GM18499 (cell line): ENCODE measurements at regions not wholly inside any gene's neighbourhood (a gene's known extent, or its start where the extent isn't known, plus 50 kb on each side); places are given as distances from the start of the nearest gene placed in this dataset.
"Not testable (repeated sequence)": the region's sequence is repeated elsewhere in the genome, so short reads cannot be mapped to it uniquely, and the experiment has no call there.

ENCODE experiments used
- ATAC-seq: cut with Tn5 transposase; IDR thresholded peaks from one replicate; pipeline ENCODE4 v1.9.1; 2021; ENCODE audit warnings: moderate number of reproducible peaks; ENCODE audit not compliant: insufficient read depth, unreplicated experiment

DNA sequence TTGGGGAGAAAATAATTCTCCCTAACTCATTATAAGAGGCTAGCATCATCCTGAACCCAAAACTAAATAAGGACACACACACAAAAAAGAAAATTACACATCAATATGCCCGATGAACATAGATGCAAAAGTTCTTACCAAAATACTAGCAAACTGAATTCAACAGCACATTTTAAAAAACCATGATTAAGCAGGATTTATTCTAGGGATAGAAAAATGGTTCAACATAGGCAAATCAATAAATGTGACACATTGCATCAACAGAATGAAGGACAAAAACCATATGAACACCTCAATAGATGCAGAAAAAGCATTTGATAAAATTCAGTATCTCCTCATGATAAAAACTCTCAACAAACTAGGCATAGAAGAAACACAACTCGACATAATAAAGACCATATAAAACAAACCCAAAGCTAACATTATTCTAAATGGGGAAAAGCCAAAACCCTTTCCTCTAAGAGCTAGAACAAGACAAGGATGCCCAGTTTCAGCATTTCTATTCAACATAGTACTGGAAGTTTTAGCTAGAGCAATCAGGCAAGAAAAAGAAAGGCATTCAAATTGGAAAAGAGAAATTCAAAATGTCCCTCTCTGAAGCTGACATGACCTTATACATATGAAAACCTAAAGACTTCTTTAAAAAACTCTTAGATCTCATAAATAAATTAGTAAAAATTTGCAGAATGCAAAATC lies 200.9 kb downstream of the NKX6-1 start:
- no peak for ATAC-seq

GRCh38 chr4:84291969-84292368 lies 207.1 kb downstream of the NKX6-1 start:
- no peak for ATAC-seq

DNA sequence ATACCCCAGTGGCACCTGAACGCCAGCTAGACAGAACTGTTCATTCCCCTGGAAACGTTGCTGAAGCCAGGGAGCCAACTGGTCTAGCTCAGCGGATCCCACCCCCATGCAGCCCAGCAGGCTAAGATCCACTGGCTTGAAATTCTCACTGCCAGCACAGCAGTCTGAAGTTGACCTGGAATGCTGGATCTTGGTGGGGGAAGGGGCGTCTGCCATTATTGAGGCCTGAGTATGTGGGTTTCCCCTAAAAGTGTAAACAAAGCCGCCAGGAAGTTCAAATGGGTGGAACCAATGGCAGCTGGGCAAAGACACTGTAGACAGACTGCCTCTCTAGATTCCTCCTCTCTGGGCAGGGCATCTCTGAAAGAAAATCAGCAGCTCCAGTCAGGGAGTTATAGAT lies 213.0 kb downstream of the NKX6-1 start:
- no peak for ATAC-seq

GRCh38 chr4:84279678-84280077 lies 219.4 kb downstream of the NKX6-1 start:
- no peak for ATAC-seq

- no peak for ATAC-seq
Measured at GRCh38 chr4:84277923-84278322, 221.2 kb downstream of the NKX6-1 start.

- no peak for ATAC-seq
Measured at GRCh38 chr4:84276752-84277151, 222.3 kb downstream of the NKX6-1 start.

DNA sequence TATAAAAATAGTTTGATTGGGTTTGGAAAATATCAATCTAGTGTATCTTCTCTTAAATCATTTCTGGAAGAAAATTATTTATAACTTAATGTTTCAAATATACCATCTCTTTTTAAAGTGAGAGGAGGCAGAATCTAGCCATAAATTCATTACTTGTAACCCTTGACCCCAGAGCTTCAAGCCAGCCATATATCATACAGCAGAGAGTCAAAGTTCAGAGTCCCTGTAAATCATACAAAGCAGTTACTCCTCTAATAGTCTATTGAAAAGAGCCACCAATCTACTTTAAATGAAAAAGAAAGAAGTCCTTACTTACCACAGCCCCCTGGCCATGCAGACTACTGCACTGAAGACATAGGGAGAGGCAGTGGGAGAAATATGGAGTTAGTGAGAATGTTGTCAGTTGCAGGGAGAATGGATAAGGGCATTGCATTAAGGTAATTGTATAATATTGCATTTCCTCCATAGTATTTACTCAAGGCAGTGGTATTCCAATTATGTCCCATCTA lies 229.5 kb downstream of the NKX6-1 start:
- no peak for ATAC-seq

DNA sequence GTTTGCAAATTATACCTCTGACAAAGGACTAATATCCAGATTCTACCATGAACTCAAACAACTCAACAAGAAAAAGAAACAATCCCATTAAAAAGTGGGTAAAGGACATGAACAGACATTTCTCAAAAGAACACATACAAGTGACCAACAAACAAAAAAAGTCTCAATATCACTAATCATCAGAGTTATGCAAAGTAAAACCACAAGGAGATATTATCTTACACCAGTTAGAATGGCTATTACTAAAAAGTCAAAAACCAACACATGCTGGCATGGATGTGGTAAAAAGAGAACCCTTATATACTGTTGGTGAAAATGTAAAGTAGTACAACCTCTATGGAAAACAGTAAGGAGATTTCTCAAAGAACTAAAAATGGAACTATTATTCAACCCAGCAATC lies 234.4 kb downstream of the NKX6-1 start:
- ATAC-seq, result no peak

DNA sequence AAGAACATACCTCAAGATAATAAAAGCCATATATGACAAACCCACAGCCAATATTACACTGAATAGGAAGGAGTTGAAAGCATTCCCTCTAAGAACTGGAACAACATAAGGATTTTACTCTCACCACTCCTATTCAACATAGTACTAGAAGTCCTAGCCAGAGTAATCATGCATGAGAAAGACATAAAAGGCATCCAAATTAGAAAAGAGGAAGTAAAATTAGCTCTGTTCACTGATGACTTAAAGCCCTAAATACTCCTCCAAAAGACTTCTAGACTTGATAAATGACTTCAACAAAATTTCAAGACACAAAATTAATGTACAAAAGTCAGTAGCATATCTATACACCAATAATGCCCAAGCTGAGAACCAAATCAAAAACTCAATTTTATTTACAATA lies 235.7 kb downstream of the NKX6-1 start:
- peak; percentile 45 for ATAC-seq

DNA sequence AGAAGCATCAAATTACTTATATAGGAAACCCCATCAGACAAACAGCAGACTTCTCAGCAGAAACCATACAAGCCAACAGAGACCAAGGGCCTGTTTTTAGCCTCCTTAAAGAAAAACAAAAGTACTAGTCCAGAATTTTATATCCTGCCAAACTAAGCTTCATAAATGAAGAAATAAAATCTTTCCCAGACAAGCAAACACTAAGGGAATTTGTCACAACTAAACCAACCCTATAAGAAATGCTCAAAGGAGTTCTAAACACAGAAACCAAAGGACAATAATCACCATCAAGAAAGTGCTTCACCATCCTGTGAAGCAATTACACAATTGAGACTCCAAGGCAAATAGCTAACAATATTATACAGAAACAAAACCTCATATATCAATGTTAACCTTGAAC lies 238.6 kb downstream of the NKX6-1 start:
- ATAC-seq, result no peak

DNA sequence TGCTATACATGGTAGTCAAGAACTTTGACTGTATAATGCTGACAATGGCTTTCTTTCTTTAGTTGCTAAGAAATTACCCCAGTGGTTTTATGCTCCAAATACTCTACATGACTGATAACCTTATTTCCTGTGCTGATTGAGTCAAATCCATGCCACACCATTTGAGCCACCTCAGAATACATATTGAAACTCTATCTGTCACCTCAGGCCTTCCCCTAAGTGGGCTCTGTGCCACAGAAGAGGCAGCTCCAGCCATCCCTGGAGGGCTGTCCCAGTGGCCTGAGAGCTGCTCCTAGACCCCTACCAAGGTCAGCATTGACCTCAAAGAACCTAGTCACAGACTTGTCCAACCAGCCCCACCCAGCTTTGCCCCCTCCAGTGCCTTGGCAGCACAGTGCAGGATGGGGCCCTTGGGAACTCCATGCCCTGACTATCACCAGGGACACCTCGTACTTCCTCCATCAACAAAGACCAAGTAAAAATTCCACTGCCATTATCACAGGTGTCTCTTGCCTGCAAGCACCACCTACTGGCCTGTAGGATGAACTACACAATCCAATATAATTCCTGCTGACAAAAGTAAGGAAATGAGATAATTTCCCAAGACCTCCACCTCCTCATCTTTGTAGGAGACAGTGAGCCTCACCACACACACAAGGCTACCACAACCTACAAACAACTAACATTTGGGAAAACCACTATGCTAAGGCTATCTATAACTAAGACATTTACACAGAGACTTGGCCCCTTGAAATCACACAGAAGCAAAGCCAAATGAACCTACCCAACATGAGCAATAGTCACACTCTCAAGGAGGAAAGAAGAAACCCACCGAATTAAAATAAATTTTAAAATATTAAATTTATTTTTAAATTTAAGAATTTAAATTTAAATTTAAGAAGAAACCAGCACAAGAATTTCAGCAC lies 239.9 kb downstream of the NKX6-1 start:
- peak; percentile 65 for ATAC-seq

GRCh38 chr4:84254537-84254936 lies 244.6 kb downstream of the NKX6-1 start:
- ATAC-seq, result no peak

DNA sequence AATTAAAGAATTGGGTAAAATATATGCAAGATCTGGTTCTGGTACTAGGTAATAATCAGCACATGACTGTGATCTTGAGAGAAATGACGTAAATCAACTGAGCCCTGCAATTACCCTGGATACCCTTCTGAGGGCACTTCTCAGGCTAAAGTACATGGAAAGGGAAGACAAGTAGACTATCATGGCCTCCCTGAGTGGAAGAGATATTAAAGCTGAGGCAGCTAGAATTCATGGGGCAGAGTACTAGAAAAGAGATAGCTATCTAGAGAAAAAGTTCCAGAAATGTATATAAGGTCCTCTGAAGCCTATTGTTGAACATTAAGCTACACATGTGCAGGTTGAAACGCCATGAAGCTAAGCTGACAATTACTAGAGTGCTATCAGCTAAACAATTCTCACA lies 249.6 kb downstream of the NKX6-1 start:
- no peak for ATAC-seq

DNA sequence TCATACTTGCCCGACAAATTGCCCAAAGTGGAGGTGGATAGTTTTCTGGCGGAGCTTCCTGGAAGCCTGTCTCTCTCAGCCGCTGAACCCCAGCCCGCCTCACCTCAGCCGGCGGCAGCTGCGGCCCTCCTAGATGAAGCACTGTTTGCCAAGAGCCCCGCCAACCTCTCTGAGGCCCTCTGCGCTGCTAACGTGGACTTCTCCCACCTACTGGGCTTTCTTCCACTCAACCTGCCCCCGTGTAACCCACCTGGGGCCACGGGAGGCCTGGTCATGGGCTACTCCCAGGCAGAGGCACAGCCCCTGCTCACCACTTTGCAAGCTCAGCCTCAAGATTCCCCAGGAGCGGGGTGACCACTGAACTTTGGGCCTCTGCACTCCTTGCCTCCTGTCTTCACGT lies 254.1 kb downstream of the NKX6-1 start:
- ATAC-seq, result not testable (repeated sequence)

- ATAC-seq, result not testable (repeated sequence)
Measured at GRCh38 chr4:84244346-84244801, 254.7 kb downstream of the NKX6-1 start.

DNA sequence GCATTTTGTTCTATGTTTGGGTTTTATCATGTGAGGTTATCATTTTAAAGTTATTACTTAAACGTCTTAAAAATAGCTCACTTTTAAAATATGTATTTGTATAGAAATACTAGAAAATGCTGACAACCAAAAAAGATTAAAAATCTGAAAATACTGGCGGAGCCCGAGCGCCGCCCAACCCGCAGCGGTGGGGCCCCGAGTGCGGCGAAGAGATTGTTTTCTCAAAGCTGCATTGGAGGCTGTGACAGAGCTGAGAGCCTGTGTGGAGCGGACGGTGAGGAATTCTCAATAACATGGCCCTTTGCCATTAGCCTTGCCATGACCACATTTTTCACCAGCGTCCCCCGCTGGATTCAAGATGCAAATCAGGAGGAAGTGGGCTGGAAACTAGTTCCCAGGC lies 255.4 kb downstream of the NKX6-1 start:
- ATAC-seq, result no peak

- no peak for ATAC-seq
Measured at GRCh38 chr4:84239278-84239845, 259.7 kb downstream of the NKX6-1 start.

- no peak for ATAC-seq
Measured at GRCh38 chr4:84238247-84239090, 260.6 kb downstream of the NKX6-1 start.

- ATAC-seq, result no peak
Measured at GRCh38 chr4:84237008-84237407, 262.1 kb downstream of the NKX6-1 start.
